Loucy (cell line): ENCODE measurements at regions not wholly inside any gene's neighbourhood (a gene's known extent, or its start where the extent isn't known, plus 50 kb on each side); places are given as distances from the start of the nearest gene placed in this dataset.

Experiments used
- H2AFZ ChIP-seq: fragments of 200-600 bp; sonication (generic); 2 replicates; pipeline ENCODE4 v1.6.0; 2016; ENCODE audit warnings: antibody characterized with exemption, mild to moderate bottlenecking, low read length, moderate library complexity
- H3F3A ChIP-seq: fragments of 200-600 bp; 2 replicates; pipeline ENCODE4 v1.6.0; 2016; ENCODE audit warnings: antibody characterized with exemption, low read depth, mild to moderate bottlenecking
- H3K27me3 ChIP-seq: fragments of 200-600 bp; sonication (generic); 2 replicates; pipeline ENCODE4 v1.6.1; 2014; ENCODE audit warnings: low read length, mild to moderate bottlenecking; ENCODE audit not compliant: insufficient read depth, poor library complexity, severe bottlenecking
- H3K36me3 ChIP-seq: fragments of 200-600 bp; sonication (generic); 2 replicates; pipeline ENCODE4 v1.6.1; 2016; ENCODE audit warnings: low read length; ENCODE audit not compliant: insufficient read depth
- H3K4me1 ChIP-seq: fragments of 200-600 bp; sonication (generic); 2 replicates; pipeline ENCODE4 v1.5.1; 2014; ENCODE audit warnings: low read length, mild to moderate bottlenecking; ENCODE audit not compliant: insufficient read depth, poor library complexity, severe bottlenecking
- H3K4me2 ChIP-seq: fragments of 200-600 bp; sonication (generic); 2 replicates; pipeline ENCODE4 v1.6.0; 2014; ENCODE audit warnings: antibody characterized with exemption, low read length, low read depth, mild to moderate bottlenecking; ENCODE audit not compliant: poor library complexity, severe bottlenecking
- H3K4me3 ChIP-seq: fragments of 200-600 bp; sonication (generic); 2 replicates; pipeline ENCODE4 v1.5.1; 2014; ENCODE audit warnings: low read length, mild to moderate bottlenecking, mixed read lengths; ENCODE audit not compliant: poor library complexity, severe bottlenecking
- H3K79me2 ChIP-seq: fragments of 200-600 bp; sonication (generic); 2 replicates; pipeline ENCODE4 v1.6.1; 2014; ENCODE audit warnings: low read length; ENCODE audit not compliant: insufficient read depth
- H3K9ac ChIP-seq: fragments of 200-600 bp; sonication (generic); 2 replicates; pipeline ENCODE4 v1.6.0; 2014; ENCODE audit warnings: mild to moderate bottlenecking, low read depth, low read length, moderate library complexity; ENCODE audit not compliant: poor library complexity, severe bottlenecking
- H3K9me2 ChIP-seq: fragments of 200-600 bp; sonication (generic); replicated peaks from 2 replicates; pipeline ENCODE4 v1.6.1; 2016; ENCODE audit warnings: low read depth, low read length, mixed read lengths
- H3K9me3 ChIP-seq: fragments of 200-600 bp; sonication (generic); 2 replicates; pipeline ENCODE4 v1.6.1; 2014; ENCODE audit warnings: mild to moderate bottlenecking, antibody characterized with exemption, low read length, low read depth; ENCODE audit not compliant: insufficient read depth
- H4K20me1 ChIP-seq: fragments of 200-600 bp; sonication (generic); 2 replicates; pipeline ENCODE4 v1.6.0; 2014; ENCODE audit warnings: antibody characterized with exemption, low read length, mild to moderate bottlenecking; ENCODE audit not compliant: insufficient read depth, poor library complexity, severe bottlenecking
- EZH2phosphoT487 ChIP-seq: fragments of 200-600 bp; IDR thresholded peaks from 2 replicates; pipeline ENCODE4 v1.6.1; 2018; ENCODE audit warnings: antibody characterized with exemption, mild to moderate bottlenecking, moderate library complexity, borderline replicate concordance
- TF ChIP-seq, protein P1 (sequence below): fragments of 200-600 bp; sonication (generic); conservative IDR thresholded peaks from 2 replicates; pipeline ENCODE4 v1.5.1; 2014; ENCODE audit warnings: mild to moderate bottlenecking, antibody characterized with exemption, low read length

DNA sequence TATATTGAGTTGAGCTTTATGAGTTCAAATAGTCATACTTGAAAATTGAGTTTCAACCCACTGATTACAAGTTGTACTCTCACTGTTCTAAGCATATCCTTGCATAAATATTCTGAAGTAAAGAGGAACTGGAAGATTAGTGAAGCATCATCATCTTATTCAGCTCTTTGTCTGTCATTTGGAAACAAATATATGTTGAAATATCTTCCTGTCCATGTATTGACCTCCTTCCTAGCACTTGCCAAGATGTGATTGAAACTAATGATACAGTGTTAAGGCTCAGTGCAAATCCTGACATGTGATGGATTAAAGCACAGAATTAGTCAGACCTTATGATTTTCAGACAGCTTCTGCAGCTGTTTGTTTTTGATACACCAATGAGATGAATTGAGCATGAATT, 434.3 kb downstream of the TBC1D32 start:
- Histone ChIP-seq H3K79me2 (no peaks in the 10 kb centered on the region), H3K4me1 (no peaks in the 10 kb centered on the region), H3K9me3 (no peaks in the 10 kb centered on the region), H3K36me3 (no peaks in the 10 kb centered on the region), H2AFZ (no peak overlapping the region), H3K4me2 (no peak overlapping the region), H3K9ac (no peak overlapping the region), H3K9me2 (no peaks in the 10 kb centered on the region), H3K27me3 (no peaks in the 10 kb centered on the region), H4K20me1 (no peaks in the 10 kb centered on the region), H3K4me3 (no peak overlapping the region), H3F3A (no peaks in the 10 kb centered on the region)
- no peak for TF ChIP-seq EZH2phosphoT487
- TF ChIP-seq, protein P1, sequence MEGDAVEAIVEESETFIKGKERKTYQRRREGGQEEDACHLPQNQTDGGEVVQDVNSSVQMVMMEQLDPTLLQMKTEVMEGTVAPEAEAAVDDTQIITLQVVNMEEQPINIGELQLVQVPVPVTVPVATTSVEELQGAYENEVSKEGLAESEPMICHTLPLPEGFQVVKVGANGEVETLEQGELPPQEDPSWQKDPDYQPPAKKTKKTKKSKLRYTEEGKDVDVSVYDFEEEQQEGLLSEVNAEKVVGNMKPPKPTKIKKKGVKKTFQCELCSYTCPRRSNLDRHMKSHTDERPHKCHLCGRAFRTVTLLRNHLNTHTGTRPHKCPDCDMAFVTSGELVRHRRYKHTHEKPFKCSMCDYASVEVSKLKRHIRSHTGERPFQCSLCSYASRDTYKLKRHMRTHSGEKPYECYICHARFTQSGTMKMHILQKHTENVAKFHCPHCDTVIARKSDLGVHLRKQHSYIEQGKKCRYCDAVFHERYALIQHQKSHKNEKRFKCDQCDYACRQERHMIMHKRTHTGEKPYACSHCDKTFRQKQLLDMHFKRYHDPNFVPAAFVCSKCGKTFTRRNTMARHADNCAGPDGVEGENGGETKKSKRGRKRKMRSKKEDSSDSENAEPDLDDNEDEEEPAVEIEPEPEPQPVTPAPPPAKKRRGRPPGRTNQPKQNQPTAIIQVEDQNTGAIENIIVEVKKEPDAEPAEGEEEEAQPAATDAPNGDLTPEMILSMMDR: no peak

DNA sequence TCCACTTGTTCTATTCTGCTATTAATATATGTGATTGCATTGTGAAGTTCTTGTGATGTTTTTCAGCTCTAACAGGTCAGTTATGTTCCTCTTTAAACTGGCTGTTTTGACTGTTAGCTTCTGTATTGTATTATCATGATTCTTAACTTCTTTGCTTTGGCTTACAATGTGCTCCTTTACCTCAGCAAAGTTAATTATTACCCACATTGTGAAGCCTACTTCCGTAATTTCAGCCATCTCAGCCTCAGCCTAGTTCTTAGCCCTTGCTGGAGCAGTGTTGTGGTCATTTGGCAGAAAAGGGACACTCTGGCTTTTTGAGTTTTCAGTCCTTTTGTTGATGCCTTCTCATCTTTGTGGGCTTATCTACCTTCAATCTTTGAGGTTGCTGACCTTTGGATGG, 440.2 kb downstream of the TBC1D32 start:
- H3F3A ChIP-seq: no peaks in the 10 kb centered on the region
- H3K4me3 ChIP-seq: no peak overlapping the region
- no peak overlapping the region for H2AFZ ChIP-seq
- H3K4me1 ChIP-seq: no peaks in the 10 kb centered on the region
- no peaks in the 10 kb centered on the region for H3K79me2 ChIP-seq
- H3K9me2 ChIP-seq: no peaks in the 10 kb centered on the region
- no peak overlapping the region for H3K4me2 ChIP-seq
- no peak for TF ChIP-seq EZH2phosphoT487
- TF ChIP-seq, protein P1: no peak
- H3K27me3 ChIP-seq: no peaks in the 10 kb centered on the region
- no peaks in the 10 kb centered on the region for H4K20me1 ChIP-seq
- no peak overlapping the region for H3K9ac ChIP-seq
- H3K9me3 ChIP-seq: no peaks in the 10 kb centered on the region
- no peaks in the 10 kb centered on the region for H3K36me3 ChIP-seq

DNA sequence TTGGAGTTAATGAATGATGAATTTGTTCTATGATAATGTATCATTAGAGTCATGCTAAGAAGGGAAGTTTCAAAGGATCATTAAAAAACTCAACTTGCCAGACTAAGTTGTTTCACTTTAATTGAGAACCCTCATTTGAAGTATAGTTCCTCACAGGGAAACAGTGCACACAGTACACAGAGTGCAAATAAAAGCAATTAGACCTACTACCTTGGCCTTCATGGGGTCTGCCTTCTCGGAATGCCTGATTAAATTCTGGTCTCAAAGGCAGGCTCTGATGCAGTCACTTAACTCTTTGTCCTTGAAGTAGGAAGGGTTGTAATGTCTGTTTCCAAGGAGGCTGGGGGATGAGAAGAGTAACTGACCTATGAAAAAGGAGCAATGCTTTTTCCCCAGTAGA, 457.3 kb downstream of the TBC1D32 start:
- no peaks in the 10 kb centered on the region for H3K36me3 ChIP-seq
- no peaks in the 10 kb centered on the region for H3K27me3 ChIP-seq
- no peak overlapping the region for H3K4me3 ChIP-seq
- no peaks in the 10 kb centered on the region for H3K79me2 ChIP-seq
- no peaks in the 10 kb centered on the region for H3F3A ChIP-seq
- H3K9me3 ChIP-seq: no peaks in the 10 kb centered on the region; the same call in 1 of the 2 replicates
- no peaks in the 10 kb centered on the region for H3K4me1 ChIP-seq
- H4K20me1 ChIP-seq: no peaks in the 10 kb centered on the region
- no peak overlapping the region for H2AFZ ChIP-seq
- H3K9ac ChIP-seq: no peak overlapping the region
- TF ChIP-seq, protein P1: no peak
- no peak for TF ChIP-seq EZH2phosphoT487
- H3K9me2 ChIP-seq: no peaks in the 10 kb centered on the region
- no peak overlapping the region for H3K4me2 ChIP-seq
